NOMO-1 treated with DMSO at 0.1 percent for 48 hours (cell line): ENCODE measurements at regions not wholly inside any gene's neighbourhood (a gene's known extent, or its start where the extent isn't known, plus 50 kb on each side); places are given as distances from the start of the nearest gene placed in this dataset.
"Not testable (repeated sequence)": the region's sequence is repeated elsewhere in the genome, so short reads cannot be mapped to it uniquely, and the experiment has no call there.

ENCODE experiments used
- DNase-seq: peaks from one replicate; lab custom pipeline; 2025; ENCODE audit not compliant: unreplicated experiment; lab: John Stamatoyannopoulos, UW

DNA sequence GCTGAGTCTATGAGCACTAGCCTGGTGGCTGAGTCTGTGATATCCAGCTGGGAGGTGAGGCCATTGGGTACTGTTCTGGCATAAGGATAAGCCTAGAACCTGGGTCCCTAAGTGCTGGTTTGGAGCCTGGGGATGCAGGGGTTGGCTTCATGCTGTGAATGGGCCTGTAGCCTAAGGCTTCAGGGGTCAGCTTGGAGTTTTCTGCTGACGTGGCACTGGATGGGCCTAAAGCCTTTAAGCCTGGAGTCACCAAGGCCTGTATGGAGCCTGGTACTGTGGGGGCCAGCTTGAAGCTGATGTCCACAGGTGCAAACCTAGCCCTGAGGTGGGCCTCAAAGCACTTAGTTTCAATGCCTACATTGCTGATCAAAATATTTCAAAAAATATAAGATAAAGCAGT, 979.6 kb upstream of the POU3F4 start:
- no peak for DNase-seq

DNA sequence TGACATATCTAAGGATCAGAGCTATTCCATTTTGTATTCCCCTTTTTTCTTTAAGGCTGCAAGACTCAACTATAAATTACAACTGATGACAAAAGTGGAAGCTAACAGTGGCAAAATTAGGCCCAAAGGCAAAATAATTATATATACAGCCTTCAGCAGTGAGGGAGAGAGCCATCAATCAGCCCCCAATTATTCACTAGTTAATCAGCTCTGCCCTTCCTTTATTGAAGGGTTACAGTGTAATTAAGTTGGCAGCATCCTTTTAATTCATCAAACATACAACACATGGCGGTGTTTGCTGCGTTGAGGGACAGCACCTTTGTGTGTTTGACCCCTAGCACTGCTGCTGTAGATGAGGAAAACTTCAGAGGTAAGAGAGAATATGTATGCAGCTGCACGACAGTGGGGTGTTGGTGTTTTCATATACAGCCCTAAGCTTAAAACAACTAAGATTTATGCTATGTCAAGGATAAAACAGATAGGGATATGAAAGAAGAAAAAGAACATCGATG, 973.9 kb upstream of the POU3F4 start:
- no peak for DNase-seq

DNA sequence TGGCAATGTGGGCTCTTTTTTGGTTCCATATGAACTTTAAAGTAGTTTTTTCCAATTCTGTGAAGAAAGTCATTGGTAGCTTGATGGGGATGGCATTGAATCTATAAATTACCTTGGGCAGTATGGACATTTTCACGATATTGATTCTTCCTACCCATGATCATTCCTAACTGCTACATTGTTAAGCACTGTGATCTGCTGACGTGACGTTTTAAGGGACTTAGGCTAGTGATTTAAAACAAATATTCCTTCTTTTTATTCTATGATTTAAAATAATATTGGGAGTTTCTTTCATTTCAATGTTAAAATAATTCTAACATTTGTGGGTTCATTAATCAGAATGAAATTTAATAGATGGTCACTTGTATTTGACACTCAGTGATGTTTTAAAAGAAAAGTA, 970.9 kb upstream of the POU3F4 start:
- not testable (repeated sequence) for DNase-seq

DNA sequence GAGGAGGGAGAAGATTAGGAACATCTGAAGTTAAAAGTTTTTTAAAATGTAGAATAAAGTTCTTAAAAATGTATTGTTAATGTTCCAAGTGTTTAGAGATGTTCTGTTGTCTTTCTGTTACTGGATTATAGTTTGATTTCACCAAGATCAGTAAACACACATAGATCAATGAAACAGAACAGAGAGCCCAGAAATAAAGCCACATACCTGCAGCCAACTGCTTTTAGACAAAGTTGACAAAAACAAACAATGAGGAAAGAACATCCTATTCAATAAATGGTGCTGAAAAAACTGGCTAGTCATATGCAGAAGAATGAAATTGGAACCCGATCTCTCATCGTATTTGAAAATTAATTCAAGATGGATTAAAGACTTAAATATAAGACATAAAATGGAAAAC, 966.3 kb upstream of the POU3F4 start:
- DNase-seq = no peak

DNA sequence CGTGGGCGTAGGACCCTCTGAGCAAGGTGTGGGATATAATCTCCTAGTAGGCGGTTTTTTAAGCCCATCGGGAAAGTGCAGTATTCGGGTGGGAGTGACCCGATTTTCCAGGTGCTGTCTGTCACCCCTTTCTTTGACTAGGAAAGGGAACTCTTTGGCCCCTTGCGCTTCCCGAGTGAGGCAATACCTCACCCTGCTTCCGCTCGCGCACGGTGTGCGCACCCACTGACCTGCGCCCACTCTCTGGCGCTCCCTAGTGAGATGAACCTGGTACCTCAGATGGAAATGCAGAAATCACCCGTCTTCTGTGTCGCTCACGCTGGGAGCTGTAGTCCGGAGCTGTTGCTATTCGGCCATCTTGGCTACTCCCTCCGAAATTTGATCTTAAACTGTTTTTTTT, 955.9 kb upstream of the POU3F4 start:
- DNase-seq = not testable (repeated sequence)

DNA sequence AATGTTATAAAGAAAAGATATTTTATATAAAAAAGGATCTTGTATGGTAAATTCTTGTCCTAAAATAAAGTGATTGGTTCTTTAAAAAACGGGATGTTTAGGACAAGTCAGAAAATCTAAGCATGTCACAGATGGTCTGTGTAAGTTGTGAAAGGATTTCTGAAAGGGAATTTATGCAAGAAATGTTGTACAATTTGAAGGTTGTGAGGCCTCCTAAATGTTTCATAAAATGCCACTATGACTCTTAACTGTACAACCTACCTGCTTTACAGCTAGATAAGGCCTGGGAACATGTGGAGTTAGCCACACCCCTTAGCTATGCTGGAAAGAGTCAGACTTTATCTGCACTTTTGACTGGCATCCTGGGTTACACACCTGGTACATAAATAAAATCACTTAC, 951.5 kb upstream of the POU3F4 start:
- no peak for DNase-seq

DNA sequence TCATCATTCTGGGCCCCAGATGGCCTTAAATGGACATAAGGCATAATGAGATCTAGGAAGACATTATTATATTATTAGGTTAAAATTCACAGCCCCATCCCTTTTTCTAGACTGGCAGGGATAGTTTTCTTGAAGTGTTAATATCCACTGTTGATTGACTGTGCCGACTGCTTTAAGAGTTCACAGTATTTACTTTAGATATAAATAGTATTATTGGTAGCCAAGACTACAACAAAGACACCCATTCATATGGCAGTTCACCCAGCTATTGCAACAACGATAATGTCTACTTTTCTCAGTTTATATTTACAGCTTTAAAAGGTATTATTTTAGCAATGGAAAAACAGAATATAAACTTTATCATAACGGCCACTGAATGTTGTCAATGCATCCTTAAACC, 922.2 kb upstream of the POU3F4 start:
- no peak for DNase-seq

DNA sequence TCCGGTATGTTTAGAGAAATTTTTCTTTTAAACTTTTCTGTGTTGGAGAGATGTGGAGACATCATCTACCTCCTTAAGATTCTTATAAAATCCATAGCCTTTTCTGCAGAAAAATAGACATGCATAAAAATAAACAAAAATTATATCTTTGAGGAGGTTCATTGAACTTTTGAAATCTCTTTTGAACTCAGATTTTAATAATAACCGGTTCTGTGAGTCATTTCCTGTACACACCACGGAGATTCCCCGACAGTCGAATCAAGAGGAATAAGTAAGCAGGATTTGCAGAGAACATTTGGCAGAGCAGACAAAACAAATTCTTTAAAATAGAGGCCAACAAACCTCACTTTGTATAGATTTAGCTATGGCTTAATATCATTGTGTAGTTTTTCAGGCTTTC, 918.7 kb upstream of the POU3F4 start:
- DNase-seq = no peak

DNA sequence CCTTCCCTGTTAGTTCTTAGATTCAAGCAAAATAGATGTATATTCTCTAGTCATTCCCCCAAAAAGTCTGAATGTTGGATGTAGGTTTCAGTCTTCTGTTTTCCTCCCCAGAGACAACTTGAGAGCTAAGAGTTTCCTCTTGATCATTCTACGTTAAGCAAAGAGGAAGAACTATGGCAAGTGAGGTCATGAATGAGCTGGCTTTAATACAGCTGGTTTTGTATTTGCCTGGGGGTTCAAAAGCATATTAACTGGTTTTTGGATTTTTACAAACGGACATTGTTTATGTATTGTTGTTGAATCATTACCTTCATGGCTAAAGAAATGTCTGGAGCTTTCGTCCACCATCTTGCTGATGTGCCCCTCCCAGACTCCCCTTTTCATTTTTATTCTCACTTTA, 916.7 kb upstream of the POU3F4 start:
- DNase-seq = no peak

DNA sequence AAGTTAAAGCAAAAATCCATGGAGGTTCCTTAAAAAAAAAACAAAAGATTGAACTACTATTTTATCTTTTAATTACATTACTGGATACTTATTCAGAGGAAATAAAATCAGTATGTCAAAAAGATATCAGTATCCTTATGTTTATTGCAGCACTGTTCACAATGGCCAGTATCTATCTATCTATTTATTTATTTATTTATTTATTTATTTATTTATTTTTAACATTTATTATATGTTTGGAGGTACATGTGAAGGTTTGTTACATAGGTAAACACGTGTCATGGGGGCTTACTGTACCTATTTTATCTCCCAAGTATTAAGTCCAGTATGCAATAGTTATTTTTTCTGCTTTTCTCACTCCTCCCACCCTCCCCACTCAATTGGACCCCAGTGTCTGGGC, 881.1 kb upstream of the POU3F4 start:
- no peak for DNase-seq

DNA sequence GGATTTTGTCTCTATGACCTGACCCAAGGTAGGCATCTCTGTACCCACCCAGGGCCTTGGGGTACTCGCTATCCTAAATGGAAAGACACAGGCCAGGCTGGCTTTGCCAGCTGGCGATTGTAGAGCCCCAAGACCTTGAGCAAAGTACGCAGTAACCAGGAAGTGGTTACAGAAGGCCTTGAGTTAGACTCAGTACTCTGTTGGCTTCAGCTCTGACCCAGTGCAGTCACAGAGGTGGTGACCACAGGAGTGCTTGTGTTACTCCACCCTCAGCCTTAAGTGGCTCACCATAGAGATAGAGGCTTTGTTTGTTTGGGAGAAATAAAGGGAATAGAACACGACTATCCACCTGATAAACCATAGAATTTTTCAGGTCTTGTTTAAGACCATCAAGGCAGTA, 880.5 kb upstream of the POU3F4 start:
- DNase-seq = no peak

DNA sequence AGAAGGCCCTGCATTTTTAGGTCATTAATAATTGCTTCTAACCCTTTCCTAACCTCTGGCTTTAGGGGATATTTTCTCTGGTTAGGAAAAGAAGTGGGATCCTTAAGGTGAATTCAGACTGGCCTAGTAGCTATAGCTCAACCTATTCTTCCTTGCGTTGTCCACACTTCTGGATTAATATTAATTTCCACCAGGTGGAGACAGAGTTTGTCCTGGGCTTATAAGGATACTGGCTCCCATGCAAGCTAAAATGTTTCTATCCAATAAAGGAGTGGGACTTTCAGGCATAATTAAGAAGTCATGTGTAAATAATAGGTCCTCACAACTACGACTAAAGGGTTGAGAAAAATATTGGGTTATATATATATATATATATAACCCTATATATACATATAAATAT, 860.0 kb upstream of the POU3F4 start:
- no peak for DNase-seq

DNA sequence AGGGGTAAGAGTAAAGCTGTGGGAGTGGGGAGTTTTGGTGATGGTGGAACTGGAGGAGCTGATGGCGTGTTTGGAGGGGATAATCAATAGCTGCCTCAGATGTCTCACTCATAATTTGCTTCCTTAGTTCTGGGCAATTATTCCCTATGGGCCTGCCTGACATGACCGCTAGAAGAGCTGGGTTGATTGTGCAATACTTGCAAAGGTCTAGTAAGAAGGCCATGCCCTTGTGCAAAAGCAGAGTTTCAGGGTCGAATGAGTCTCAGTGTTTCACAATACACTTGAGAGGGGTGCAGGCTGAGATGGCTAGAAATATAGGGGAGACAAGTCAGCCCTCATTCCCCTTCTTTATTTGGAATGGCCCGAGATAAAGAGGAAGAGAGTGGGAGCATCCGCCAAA, 858.4 kb upstream of the POU3F4 start:
- no peak for DNase-seq

DNA sequence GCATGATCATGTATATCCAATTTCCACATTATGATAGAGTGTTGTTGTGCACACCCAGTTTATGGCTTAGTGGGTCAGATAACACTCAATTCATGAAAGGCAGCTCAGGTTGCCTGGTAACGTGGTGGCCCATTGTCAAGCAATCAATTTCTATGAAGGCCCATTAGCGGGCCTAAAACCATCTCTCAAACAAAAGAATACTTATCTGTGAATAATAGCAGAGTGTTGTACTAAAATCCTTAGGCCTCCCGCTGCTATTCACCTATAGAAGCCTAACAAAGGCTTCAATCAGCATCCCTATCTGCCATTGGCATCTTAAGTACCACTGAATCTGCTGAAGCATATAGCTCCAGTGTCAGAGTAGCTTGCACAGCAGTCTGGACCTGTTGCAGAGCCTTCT, 849.6 kb upstream of the POU3F4 start:
- no peak for DNase-seq

DNA sequence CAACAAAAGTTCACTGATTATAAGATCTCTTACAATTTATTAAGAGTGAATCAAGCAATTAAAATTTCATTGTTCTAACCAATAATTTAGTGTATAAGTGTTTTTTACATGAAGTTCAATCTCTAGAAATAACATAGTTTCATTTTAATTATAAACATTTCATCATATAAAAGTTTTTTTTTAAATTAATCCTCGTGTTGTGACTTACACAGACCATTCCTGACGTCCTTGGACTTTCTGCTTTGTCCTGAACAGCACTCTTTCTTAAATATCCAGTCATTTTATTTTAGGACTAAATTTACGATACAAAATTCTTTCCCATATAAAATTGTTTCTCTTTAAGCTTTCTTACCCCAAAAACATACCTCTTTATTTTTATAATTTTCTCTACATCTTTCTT, 841.7 kb upstream of the POU3F4 start:
- DNase-seq = no peak

DNA sequence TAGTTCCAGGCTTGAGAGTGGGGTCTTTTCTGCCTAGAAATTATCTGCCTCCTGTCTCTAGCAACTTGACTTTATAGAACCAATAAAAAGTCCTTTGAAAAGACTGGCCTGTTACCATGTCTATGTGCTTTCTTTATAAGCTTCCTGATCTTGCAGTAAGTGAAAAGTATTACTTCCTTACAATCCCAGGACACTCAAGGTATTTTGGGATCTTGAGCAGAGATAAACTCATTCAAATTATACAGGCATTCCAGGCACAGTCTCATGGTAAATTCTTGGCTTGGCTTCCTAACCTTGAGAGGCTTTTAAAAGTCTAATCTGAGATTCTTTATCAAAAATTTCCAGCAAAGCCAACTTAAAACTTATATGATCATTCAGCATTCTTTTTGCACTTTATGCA, 833.0 kb upstream of the POU3F4 start:
- no peak for DNase-seq

DNA sequence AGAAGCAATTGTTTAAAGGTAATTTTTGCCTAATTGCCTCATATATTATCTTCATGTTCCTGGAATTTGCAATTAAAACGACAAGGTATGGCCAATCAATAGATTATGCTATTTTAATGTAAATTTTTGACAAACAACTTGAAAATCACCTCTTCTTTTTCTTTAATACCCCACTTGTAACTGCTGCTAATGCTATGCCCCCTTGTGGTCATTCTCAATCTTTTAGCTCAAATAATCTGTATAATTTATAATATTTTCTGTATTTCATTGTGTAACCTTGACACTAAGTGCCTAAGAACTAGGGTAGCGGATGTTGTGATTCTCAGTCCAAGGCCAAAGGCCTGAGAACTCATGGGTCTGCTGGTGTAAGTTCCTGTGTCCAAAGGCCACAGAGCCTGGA, 831.7 kb upstream of the POU3F4 start:
- DNase-seq = no peak

DNA sequence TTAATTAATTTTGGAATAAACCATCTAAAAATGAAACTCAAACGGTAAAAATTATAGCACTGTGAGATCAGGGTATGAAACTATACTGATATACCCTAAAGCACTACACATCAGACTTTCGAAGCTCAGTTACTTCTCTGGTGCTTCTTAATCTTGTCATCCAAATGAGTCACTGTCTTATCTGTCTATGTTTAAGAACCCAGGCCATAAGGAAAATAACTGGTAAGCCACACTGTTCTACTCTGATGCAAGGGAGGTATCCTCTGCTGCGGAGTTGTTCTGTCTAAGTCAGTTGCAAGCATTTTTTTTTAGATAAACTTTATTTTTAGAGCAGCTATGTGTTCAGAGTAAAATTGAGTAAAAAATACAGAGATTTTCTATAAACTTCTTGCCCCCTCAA, 830.8 kb upstream of the POU3F4 start:
- DNase-seq = no peak

DNA sequence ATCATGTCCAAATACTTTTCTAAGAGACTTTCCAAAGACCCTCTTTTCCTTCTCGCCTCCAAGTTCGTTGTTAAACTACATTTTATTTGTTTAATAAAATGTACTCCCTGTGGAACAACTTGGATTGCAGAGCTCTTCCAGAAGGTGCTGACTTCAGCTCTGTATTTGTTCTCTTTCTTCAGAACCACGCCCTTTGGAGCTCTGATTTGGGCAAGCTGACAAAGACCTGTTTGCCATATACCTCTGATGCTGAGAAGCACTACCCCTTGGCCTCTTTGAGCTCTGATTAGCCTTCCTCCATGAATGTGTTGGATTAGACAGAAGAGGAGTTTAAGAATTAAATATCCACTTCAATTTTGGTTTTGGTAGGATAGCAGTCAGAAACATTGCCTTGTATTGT, 815.1 kb upstream of the POU3F4 start:
- no peak for DNase-seq

DNA sequence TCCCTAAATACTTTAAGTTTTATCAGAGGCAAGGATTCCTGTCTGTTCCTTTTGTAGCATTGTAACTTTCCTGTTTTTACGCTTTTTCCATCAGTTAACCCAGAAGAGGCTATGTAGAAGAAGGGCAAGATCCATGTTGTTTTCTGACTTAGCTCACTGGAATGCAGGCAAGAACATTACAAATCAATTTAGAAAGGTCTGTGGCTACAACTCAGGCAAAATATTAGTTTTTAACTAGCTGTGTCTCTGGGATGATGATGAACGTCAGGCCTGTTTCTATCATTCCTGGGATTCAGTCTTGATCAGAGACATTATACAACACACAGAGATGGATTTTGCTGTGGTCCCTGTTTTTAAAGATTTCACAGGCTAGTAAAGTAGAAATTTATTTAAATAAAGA, 813.0 kb upstream of the POU3F4 start:
- no peak for DNase-seq

DNA sequence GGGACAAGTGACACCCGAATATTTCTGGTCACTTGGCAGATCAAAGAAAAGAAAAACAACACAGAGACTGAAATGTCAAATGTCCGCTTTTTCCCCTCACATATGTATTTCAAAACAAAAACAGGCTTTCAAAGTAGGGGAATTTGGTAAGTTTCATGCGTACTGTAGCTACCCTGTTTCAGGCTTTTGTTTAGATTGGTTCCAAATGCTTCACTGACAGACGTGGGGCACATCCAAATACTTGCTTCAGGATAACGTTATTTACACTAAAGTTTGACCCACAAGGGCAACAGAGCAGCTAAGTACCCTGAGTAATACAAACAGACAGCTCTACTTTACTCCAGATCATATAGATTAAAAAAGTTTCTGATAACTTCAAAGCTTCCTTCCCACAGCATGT, 804.5 kb upstream of the POU3F4 start:
- DNase-seq = no peak

DNA sequence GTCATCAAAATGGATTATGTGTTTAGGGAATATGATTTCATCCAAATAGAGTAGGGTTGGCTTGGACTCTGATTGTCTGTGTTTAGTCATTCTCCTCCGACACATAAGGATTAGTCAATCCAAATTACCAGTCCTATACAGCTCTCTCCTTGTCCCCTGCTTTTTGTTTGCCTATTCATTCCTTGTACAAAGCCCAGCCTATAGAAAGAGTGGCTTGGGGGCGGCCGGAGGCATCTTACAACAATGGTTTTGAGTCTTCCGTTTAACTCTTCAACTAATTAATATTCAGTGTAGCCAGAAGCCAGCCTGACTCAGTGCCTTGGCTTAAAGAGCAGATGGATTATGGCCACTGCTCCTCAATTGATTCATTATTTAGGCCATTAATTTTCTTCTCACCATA, 796.6 kb upstream of the POU3F4 start:
- DNase-seq = no peak

DNA sequence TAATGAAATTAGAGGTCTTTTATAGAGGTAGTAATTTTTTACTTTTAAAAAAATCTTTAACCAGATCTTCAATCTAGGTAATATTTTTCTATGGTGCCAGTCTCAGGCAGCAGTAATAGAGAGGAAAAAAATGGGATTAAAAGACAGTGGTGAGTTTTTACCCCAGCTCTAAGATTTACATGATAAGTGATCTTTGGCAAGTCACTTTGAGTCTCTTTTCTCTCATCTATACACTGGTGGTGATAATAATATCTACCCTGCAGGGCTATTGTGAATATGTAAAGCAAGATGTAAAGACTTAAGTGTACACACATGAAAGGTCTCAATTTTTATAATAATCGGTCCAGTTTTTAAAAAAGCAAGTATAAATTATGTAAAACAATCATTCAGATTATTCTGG, 786.2 kb upstream of the POU3F4 start:
- no peak for DNase-seq

DNA sequence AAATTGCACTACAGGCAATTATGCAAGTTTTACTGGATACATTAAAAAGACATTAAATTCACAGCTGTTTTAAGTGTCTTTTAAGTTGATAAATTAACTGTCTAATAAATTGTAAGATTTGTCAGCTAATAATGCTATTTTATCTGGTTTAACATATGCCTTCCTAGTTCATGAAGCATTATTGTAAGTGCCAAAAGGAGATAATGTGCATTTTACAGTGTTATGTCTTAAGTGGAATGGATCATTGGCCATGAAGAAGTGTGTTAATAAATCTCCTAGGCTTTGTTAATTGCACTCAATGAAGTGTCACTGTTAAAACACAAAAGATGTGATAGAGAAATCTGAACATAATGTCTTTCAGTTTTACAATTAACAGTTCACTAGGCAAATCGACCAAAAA, 784.3 kb upstream of the POU3F4 start:
- DNase-seq = no peak
